Stimulated activated CD4-positive, alpha-beta T cell treated with anti-CD3 and anti-CD28 coated beads, Interleukin-2, amount 100 ng/mL, for 48 hours (primary cell): ENCODE measurements at regions not wholly inside any gene's neighbourhood (a gene's known extent, or its start where the extent isn't known, plus 50 kb on each side); places are given as distances from the start of the nearest gene placed in this dataset.

Experiments used
- DNase-seq, 2 donors: peaks; one replicate each; pipeline ENCODE4 v3.0.0-alpha.2; 2020

DNA sequence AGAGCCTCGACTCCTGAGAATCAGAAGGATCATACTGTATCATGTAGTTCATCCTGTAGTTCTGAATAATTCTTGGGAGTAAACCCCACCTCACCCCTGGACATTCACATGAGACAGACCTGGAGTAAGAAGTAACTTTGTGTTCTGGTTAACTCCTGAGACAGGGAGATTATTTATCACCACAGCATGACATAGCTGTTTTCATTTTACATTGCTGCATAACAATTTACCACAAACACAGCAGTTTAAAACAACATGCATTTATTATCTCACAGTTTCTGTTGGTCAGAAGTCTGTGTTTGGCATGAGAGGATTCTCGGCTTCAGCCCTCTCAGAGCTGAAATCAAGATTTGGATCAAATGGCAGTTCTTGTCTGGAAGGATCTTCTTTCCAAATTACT lies 855.8 kb upstream of the FANCL start:
- DNase-seq, result no peak

DNA sequence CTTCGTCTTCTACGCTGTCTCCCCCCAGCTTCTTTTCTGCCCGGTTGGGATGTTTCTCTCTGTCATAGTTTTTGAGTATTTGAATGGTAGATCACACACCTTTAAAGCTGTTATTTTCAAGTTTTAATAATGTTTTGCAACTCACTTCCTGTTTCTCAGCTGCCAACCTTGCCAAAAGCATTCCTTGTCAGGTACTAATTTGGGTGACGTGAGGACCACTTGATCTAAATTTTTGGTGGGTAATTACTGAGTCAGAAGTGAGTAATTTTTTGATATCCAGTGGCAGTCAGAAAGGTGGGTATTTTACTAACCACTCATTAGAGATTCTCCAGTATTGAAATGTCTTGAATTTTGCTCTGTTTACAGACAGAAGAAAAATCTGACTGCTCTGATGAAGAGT lies 852.4 kb upstream of the FANCL start:
- no peak for DNase-seq

DNA sequence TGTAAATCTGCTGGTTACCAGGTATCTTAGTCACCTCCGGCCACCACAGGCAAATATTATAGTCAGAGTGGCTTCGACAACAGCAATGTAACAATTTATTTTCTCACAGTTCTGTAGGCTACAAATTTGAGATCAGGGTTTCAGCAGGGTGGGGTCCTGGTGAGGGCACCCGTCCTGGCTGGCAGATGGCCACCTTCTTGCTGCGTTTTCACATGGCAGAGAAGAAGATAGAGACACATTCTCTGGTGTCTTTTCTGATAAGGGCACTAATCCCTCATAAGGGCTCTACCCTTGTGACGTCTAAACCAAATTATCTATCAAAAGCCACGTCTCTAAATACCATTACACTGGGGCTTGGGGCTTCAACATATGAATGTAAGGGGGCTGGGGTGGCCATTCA lies 843.2 kb upstream of the FANCL start:
- DNase-seq, result no peak

DNA sequence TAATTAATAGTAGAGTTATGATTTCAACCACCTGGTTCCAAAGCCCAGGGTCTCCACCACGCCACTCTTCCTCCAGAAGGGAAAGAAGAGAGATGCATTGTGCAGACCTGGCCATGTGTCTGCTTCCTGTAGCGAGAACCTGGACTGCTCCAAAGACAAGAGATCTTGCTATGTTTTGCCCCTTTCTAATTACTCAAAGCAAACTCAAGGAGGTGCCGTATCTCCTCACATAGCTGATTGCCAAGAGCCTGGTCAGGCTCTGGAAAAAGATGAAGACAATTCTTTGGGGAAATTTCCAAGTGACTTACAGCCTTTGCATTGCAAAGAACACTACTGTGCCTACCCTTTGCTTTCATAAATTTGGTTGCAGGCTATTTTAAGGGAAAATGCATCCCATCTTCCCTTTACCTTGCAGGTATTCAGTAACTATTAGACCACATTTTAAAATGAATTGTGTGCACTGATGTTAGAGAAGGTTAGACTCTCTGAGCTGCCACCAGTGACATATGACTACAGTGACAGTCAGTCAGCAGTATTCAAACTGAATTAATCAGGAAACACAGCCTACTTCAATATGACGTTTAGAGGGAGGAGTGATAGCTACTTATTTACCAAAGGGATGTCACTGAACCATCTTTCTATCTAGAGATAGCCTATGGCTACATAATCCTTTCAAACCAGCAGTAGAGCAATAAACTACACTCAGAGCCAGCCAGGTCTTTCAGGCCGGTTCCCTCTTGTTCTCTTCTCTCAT lies 842.1 kb upstream of the FANCL start:
- no peak for DNase-seq

DNA sequence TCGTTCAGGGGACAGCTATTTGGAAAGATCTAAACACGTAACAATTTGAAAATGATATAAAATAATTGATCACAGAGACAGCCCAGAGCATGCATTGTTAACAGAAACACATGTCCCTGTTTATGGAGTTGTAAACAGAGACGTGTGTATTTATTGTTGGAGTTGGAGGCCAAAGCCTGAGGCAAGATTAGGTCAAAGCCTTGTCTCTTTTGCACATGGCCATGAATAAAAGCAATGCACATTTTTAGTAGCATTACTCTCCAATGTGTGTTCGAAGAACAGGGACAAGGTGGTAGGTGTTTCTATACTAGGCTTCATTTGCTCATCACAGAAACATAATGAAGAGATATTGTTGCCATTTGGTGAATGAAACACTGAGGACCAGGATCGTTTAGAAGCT lies 841.5 kb upstream of the FANCL start:
- DNase-seq, result no peak

DNA sequence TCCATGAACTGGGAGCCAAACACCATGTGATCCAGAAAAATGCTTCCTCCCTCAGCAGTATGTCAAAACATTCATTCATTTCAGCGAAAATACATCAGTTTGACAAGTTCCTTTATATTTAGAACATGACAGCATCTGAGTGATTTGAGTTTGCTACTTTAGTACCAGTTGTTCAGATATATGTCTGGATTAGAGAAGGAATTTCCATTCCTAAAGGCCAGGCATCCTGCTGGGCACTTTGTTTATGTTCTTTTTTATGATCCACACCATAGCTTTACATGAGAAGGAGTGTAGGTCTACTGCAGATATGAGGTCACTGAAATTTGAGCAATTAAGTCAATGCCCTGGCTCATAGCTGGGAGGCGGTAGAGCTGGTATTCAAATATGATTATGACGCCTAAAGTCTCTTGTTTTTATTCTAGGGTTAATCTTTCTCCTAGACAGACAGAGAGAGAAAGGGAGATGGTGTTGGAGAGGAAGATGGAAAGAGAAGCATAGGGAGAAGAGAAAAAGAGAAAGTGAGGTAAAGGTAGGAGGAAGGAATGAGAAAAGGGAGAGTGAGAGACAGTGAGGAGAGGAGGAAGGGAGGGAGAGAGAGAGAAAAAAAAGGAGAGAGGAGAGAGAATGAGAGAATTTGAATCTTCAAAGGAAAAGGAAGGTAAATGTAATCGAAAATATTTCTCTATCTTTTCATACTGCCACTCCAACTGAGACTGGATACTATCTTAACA lies 839.5 kb upstream of the FANCL start:
- DNase-seq, result no peak

DNA sequence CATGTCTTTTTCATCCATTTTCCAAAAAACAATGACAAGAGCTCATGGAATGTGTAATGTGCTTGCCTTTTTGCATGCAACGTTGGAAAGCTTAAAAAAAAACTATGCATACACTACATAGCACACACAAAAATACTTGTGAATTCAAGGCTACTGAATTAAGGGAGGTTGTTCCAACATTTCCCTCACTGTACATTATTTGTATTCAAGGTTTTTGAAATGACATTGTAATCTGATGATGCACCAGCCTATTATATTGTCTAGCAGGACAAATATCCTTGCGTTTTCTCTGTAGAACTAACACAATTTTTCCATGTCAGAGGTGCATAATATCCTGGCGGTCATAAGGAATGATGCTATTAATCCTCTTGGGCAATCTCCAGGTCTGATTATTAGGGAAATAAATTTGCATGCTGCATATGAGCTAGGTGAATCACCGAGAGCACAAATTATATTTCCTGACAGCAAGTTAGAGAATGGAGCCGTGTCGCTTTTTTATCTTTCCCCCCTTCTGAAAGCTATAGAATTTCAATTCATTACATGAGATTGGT lies 836.9 kb upstream of the FANCL start:
- DNase-seq, result no peak

DNA sequence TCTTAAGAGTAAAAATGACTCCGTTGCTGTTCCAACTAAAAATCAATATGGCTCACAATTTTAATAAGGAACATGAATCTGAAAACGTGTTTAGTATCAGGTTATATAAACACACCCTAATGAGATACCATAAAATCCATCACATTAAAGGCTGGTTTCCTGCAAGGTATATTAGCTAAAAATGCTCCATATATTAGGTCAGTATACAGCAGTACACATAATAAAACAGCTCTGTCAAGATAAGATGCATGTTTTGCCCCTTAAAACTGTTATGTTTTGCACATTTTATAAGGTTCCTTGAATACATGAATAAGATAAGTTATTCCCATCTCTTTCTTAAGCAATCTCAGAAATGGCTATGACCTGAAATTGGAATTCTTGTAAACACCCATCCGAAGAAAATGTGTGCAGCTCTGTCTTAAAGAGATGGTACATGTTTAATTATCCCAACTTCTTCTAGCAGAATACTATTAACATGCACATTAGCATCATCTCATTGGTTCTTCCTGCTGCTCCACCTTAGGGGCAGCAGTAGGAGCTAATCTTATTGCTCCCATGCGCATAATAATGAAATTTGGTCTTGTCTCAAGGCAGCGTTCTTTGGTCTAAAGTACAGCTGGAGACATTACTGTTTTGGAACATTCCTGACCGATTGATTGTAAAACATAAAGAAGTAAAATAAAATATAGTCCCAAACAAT lies 836.1 kb upstream of the FANCL start:
- no peak for DNase-seq

DNA sequence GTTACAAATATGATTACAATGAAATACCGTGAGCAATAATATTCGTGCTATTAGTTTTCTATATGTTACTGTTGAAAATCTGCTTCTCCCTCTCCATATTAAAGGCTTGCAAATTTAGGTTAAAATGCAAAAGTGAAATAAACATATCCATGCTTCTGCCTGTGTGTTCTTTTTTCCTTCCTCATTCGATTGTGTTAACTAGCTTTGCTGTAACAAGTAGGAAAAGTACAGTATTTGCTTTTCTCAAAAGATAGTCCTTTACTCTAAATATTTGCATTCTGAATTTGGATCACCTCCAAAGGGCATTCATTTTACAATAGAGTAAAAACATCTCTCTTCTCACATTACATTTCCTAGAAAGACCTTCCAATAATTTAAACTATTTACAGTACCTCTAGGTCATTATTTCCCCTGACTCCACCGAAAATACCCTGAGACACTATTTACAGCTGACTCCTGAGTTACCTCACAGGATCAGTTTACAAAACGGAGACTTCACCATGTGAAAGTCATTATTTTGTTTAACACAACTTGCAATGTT lies 835.0 kb upstream of the FANCL start:
- DNase-seq, result no peak

DNA sequence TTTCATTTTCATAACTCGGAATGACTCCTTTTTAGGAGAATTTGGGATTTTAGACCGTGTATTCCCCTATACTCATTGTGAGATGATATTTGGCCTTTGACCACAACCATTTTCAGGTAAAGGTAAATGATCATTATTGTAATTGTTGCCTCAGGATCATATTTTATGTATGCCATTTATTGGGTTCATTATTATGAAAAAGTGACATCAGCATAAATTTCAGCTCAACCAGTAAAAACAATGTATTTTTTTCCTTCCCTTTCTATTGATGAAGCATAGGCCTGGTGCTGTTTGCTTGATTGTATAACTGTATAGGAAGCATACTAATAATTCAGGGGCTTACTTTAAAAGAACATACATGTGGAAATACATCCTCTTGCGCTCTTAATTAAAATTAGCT lies 832.9 kb upstream of the FANCL start:
- DNase-seq, result no peak

DNA sequence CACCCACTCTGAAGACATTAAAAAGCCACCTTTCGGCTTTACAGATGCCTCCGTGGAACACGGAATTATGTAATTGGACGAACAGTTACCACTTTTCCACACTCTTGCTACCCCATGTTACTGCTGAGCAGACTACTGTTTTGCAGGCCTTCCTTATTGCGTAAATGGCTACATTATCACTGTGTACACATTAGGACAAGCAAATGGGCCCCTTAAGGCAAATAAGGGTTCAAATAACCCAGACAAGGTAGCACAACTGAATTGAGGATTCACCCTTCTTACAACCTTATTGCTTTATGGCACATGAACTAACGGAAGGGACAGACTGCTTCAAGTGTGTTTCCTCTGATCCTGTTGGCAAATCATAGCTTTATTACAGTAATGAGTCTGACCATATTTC lies 832.2 kb upstream of the FANCL start:
- DNase-seq, result no peak

DNA sequence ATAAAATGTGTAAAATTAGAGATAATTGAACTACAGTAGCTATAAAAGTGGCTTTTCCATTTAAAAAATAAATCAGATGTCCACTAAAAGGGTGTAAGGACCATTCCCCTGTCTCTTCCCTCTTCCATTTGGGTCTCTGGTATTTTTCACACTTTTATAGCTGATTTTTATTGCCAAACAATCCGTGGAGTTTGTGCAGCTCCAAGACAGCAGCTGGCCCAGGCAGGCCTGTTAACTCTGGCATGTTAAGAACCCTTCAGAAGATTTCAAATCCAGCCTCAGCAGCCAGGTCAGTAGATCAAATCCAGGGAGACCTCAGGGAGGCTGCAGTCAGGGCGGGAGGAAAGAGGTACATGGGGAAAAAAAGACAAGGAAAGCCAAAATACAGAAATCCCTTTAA lies 827.1 kb upstream of the FANCL start:
- DNase-seq, result no peak

DNA sequence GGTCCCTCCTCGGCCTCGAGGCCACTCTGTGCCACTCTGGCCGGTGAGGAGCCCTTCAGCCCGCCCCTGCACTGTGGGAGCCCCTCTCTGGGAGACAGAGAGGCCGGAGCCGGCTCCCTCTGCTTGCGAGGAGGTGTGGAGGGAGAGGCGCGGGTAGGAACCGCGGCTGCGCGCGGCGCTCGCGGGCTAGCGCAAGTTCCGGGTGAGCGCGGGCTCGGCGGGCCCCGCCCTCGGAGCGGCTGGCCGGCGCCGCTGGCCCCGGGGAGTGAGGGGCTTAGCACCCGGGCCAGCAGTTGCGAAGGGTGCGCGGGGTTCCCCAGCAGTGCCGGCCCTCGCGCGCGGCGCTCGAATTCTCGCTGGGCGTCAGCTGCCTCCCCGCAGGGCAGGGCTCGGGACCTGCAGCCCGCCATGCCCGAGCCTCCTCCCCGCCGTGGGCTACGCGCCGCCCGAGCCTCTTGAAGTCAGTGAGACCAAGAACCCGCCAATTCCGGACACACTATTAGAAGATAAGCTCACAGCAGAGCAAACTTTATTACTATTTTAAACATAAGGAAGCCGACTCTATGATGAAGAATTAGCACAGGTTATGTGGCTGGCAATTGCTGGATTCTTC lies 825.8 kb upstream of the FANCL start:
- DNase-seq, result no peak

DNA sequence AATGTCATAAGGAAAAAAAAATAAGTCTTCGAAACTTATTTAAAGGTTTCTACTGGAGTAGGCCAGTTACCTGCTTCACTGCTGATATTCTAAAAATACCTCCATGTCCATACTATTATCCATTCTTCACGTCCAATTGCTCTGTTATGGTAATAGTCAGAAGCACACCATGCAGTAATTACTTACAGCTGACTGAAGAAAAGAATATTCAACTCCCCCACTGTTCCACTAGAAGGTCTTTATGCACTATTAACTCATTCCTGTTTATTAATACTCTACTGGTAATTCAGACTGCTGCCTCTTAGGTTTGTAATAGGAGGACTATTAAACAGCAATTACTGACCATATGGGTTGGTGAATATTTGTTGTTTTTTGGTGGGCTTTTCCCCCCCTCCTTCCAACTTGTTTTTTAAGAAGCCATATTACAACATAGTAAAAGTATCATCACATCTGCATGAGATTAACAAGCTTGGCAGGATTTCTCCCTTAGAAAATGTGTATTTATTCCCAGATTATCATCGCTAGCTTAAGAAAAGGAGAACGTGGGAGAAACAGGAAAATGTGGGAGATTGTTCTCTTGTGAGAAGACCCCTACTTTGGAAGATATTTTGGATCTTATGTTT lies 806.4 kb upstream of the FANCL start:
- no peak for DNase-seq

DNA sequence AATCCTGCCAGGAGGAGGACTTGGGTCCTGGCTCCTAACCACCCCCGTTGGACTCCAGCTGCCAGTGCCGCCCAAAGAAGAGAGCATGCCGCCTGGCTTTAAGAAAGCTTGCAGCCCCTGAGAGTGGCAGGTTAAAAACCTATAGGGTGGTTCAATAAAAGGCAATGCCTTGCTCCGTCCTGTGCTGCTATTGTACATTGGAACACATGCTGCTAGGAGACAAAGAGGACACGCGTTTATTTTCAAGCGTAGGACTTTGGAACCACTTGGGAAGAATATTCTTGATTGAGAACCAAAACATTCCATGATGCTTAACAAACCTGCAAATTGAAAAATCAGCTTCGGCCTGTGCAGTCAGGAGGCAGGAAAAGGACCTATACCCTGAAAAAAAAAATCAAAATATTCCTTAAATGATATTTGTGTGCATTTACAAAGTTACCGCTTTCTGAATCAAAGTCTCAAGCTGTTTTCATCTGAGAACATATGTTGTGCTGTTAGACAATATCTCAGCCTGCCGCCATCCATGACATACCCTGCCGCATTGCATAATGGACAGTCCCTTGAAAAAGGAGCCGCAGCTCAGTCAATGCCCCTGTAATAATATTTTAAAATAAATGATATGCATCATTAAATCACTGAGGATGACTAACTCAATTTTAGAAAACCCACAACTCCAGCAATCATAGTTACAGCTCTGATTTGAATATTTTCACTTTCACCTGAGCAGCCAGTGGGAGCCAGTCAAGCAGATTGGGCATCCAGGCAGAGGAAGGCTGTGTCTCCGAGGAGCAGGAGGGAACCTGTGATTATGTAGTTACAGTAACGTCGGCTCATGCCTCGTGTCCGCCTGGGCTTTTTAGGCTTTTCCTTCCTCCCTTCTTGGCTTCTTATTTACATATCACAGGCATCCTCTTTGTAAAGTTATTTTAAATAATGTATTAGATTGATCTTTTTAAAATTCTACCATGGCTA lies 805.6 kb upstream of the FANCL start:
- DNase-seq, result no peak

DNA sequence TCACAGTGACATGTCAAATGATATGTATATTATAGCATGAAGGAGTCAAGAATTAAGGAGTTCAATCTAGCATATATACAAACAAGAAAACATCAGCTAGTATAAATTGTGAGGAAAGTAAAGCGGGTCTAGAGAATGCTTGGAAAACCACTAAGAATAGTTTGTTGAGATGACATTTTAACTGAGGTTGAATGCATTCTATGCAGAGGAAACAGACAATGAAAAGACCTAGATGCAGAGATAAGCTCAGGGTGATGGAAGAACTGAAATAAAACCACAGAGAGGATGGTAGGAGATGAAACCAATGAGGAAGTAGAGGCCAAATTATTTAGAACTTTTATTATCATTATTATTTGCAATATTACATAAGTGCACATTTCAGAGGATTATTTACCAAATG lies 803.6 kb upstream of the FANCL start:
- DNase-seq, result no peak

DNA sequence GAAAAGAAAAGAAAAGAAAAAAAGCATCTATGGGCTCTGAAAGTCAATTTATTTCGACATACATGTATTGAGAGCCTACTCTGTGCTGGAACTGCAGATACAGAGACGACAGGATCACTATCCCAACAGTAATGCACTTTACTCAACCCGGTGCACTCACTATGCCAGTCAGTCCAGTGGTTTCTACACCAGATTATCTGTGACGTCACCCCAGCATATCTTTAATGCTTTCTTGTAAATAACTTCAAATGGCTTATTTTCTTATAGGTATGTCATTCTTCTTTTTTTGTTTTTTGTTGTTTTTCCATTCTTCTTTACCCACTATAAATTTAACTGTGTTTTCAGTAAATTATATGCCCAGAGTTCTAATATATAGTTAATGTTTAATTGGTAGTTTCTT lies 800.0 kb upstream of the FANCL start:
- DNase-seq, result no peak

DNA sequence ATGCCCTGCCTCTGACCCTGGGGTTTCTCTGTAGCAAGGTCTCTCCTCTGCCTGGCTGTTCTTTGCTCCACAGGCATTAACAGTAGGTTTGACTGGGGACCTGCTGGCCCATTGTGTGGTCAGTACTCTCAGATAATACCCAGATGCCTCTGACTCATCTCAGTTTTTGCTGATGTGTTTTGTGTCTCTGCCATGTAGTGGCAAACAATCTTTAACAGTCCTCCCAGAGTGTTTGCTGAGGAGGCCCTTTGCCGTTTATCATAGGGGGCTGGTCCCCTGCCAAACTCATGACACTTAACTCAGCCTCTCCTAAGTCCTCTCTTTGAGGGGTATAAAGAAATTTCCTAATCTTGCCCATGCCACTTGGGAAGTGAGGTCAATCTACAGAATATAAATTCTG lies 793.7 kb upstream of the FANCL start:
- no peak for DNase-seq

DNA sequence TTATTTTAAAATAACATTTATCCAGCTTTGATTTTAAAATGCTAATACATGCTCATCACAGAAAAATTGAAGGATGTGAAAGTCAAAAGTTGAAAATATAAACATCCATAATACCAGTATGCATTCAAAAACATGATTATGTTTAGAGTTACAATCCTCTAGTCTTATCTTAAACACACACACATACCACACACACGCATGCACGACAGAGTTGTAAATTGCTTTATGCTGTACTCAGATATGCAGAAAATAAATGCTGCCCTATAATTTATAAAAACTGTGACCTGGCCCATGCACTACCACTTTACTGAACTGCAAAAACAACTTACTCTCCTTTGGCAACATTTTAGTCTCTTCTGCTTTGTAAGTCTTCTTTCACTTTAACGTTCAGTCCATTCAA lies 793.0 kb upstream of the FANCL start:
- DNase-seq, result no peak

DNA sequence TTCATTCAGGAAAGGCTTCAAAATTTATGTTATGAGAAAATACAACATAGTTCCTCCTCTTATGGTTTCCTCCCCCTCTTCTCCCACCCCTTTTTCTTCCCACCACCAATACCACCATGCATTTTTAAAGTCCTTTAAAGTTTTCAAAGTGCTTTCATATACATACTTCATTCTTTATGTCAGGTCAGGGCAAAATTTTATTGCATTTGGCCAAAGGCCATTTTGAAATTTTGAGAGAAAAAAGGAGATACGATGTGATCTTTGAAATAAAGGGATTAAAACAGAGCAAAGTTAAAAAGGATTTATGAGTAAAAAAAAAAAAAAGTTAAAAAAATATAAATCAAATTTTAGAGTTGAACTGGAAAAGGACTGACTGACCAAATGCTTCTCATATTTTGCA lies 792.5 kb upstream of the FANCL start:
- DNase-seq, result no peak

DNA sequence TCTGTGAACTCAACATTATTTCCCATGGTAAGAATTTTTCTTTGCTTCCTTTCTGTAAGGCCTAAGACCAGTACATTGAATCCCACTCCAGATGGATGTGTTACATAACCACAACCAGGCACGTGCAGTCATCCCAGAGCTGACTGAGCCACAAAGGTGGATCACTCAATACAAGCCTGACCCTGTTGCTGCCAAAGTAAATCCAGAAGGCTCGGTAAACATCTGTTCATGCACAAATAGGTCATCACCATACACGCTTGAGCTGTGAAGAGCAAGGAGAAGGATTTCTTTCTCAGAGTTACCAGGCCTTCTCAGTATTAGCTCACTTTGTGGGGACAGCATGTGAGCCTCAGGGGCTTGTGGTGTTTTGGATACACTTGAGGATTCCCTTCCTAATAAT lies 791.4 kb upstream of the FANCL start:
- DNase-seq, result no peak
